SIG-M5 treated with dmso at 0.1 percent for 504 hours (cell line): ENCODE measurements at regions not wholly inside any gene's neighbourhood (a gene's known extent, or its start where the extent isn't known, plus 50 kb on each side); places are given as distances from the start of the nearest gene placed in this dataset.
"Not testable (repeated sequence)": the region's sequence is repeated elsewhere in the genome, so short reads cannot be mapped to it uniquely, and the experiment has no call there.

Source experiments
- DNase-seq: peaks from one replicate; lab custom pipeline; 2025; ENCODE audit not compliant: unreplicated experiment; lab: John Stamatoyannopoulos, UW

DNA sequence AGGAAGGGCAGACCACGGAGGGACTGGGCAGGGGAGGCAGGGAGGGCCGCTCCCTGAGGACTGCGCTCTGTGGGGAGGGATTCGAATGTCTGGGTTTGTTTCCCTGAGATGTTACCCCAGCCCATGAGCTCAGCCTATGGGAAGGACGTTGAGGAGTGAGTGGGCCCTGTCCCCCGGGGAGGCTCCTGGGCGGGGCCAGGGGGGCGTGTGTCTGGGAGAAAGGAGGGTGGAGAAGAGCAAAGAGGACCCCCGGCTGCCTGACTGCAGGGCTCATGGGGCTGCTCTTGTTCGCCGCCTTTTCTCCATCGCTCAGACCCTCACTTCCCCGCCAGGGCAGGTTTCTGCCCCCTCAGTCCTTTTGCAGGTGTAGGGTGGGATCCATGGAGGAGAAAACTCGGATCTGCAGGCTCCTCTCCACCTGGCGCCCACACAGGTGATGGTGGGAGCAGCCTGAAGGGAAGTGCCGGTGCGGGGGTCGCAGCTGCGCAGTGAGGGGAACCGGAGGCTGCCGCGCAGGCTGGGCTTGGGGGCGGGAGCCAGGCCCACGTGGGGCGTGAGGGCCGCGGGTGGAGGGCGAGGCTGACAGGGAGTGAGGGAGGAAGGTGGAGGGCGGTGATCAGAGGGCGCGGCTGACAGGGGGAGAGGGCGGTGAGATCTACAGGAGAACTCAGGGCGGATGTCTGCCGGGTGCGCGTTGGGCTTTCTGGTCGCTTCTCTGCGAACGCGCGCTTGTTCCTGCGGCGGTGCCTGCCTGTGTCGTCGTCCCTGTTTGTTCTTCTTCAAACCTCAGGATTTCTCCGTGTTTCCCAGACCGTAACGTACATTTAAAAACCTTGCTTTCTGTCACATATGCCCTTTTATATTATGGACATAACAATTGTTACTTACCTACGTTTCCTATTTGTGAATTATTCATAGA lies 198.2 kb upstream of the NPAP1 start:
- DNase-seq, result not testable (repeated sequence)

DNA sequence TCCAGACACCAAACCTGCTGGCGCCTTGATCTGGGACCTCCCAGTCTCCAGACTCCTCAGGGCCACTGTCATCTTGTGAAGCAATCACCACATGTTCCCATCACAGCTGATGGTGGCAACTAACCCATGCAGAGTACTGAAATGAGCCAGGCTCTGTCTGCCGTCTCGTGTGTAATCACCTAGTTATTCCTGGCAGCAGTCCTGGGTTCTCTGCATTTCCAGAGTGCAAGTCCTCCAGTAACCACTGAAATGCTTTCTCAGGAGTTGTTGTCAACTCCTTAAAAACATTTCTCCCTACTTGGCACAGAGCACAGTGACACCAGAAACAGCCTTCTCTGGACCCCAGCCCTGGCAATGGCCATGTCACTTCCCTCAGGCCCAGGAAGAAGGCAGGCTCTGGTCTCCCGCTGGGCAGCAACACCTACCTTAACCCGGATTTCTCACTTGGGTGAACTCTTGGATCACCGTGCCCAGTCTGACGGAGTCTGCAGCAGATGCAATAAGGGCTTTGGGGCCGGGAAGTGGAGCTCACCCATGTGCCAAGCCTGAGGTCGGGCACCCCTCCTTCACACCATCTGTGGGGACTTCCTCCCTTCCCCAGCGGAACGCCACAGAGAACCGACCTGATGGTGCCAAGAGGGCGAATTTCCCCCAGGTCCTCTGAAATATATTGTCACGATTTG lies 189.5 kb upstream of the NPAP1 start:
- not testable (repeated sequence) for DNase-seq

DNA sequence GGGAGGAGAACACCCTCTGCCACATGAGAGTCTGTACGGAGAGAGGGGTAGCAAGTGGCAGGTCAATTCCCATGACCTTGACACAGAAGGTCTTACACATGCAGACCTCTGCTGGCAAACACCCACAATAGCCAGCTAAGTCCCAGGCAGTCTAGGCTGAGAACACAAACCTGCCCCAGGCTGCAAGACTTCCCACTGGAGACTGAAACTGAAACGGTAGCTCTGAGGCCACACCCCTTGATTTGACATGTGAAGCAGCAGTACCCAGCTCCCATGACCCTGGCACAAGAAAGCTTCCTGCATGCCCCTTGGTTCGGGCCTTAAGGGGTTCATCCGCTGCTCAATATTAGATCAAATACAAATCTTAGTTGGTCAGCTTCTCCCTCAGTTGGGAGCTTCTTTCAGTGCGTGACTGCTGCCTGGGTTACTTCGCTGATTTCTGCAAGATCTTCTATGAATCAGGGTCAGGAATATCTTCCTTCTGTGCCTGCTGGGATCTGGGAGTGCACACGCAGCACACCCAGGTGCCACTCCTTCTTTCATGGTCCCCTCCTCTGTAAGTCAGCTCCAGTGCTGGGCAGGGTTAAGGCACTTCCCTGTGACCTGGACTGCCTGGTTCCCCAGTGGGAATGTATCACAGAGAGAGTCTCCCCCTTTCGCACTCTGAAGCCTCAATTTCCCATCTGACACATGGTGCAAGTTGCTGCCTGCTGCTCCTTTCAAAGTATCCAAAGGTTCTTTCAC lies 187.2 kb upstream of the NPAP1 start:
- not testable (repeated sequence) for DNase-seq

DNA sequence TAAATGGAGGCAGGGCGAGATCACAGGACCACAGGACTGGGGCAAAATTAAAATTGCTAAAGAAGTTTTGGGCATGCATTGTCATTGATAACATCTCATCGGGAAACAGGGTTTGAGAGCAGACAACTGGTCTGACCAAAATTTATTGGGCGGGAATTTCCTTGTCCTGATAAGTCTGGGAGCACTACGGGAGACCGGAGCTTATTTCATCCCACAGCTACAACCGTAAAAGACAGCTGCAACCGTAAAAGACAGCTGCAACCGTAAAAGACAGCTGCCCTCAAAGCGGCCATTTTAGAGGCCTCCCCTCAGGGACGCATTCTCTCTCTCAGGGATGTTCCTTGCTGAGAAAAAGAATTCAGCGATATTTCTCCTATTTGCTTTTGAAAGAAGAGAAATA lies 170.4 kb upstream of the NPAP1 start:
- DNase-seq, result not testable (repeated sequence)

DNA sequence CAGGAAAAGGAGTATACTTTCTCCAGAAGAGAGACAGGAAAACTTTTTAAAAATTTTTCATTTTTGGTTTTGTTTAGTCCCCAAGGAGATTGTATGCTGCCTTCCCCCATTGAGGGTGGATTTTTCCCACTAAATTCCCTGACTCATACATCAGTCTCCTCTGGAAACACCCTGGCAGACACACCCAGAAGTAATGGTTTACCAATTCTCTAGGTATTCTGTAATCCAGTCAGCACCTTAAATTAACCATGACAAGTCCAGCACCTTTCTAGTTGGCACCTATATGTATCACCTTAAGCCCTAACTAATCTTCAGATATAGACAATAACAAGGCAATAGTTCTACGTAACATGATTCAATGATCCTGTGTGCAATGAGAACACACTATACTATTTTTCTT lies 165.9 kb upstream of the NPAP1 start:
- not testable (repeated sequence) for DNase-seq

DNA sequence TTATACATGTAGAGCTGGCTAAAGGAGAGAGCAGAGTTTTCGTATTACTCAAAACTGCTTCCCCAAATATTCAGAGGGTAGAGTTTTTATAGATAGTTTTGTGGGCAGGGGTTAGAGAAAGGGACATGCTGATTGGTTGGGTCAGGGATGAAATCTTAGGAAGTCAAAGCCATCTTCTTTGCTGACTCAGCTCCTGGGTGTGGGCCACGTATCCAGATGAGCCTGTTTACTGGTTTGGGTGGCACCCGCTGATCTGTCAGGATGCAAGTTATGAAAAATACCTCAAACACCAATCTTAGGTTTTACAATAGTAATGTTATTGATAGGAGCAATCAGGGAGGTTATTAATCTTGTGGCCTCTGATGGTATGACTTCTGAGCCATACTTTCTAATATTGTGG lies 164.0 kb upstream of the NPAP1 start:
- not testable (repeated sequence) for DNase-seq

DNA sequence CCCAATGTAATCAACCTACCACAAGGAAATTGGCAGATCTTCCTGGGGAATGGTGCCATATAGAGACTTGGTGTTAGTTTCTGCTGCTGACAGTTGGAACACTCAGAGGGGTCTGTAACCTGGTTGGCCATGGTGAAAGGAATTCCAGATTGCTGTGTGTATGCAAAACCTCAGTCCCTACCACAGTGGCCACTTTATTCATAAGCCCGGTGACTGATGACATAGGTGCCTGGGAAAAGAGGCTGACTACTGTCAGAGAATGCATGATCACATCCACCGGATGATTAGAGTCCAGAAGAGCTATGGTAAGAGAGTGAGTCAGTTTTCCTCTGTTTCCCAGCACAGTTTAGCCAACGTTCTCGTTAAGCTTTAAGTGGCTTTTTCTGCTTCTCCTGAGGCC lies 156.8 kb upstream of the NPAP1 start:
- not testable (repeated sequence) for DNase-seq

DNA sequence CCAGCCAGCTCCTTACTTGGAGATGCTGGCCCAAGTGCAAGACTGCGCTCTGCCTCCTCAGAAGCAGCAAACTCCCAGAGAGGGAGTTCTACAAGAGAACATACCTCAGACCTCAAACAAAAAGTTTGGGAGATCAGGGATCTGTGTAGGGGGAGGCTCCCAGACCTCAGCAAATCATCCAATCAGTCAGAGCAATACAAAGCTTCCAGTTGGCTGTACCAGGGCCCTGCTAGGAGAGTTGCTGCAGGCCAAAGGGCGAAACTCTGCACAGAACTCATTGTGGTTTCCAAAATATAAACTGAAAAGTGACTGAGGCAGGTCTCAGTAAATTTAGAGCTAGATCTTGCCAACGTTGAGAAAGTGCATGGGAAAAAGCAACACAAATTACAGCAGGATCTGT lies 144.3 kb upstream of the NPAP1 start:
- not testable (repeated sequence) for DNase-seq

DNA sequence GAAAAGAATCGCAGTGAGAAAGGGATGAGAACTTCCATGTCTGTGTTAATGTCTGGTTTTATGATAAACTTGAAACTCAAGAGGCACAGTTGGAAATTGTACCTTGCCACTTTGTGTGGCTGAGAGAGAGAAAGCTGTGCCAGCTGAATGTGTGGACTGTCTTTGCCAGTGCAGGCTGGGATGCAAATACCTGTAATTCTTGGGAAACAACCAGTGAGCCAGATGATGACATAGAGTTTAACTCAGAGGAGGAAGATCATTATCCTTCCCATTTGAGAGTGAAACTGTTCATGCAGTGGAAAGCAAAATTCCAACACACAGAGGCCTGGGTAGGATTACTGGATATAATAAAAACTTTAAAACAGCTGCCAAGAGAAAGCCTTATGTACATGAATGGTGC lies 141.5 kb upstream of the NPAP1 start:
- not testable (repeated sequence) for DNase-seq

DNA sequence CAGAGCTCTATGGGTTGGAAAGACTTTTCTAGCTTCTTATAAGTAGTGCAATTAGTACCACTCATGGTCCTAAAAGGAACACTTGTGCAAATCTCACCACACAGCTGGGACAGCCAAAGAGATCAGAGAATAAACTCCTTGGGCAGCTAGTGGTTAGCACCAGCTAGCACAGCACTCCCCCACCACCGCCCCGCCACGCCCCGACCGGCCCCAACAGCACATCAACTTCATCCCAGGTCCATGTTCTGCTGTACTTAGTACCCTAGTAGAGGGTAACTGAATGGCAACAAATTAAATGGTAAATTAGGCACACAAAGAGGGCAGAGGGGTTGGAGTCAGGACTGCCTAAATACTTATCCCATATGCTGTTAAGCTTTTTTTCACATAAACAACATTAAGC lies 118.3 kb upstream of the NPAP1 start:
- not testable (repeated sequence) for DNase-seq

DNA sequence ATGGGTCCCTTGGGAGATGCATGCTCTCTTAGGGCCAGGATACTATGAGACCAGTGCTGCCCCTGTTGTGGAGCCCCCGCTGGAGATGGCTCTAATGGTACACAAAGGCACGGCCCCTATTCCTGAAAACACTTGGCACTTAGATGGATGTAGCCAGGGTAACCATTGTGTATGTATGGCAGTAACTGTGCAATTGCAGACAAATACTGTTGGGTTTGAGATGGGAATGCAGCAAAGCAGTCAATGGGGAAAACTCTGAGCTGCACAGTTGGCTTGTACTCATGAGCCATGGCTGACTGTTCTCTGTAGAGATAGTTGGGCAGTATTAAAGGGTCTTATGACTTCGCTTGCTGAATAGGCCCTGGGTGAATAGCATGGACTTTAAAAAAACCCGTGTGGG lies 67.9 kb upstream of the NPAP1 start:
- DNase-seq, result no peak

DNA sequence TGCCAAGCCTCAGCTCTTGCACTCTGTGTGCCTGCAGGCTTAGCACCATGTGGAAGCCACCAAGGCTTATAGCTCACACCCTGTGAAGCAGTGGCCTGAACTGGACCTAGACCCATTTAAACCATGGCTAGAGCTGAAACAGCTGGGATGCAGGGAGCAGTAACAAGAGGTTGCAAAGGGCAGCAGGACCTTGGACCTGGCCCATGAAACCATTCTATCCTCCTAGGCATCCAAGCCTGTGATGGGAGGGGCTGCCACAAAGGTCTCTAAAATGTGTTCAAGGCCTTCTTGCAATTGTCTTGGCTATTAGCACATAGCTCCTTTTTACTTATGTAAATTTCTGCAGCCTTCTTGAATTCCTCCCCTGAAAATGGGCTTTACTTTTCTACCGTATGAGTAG lies 57.9 kb upstream of the NPAP1 start:
- DNase-seq, result no peak

DNA sequence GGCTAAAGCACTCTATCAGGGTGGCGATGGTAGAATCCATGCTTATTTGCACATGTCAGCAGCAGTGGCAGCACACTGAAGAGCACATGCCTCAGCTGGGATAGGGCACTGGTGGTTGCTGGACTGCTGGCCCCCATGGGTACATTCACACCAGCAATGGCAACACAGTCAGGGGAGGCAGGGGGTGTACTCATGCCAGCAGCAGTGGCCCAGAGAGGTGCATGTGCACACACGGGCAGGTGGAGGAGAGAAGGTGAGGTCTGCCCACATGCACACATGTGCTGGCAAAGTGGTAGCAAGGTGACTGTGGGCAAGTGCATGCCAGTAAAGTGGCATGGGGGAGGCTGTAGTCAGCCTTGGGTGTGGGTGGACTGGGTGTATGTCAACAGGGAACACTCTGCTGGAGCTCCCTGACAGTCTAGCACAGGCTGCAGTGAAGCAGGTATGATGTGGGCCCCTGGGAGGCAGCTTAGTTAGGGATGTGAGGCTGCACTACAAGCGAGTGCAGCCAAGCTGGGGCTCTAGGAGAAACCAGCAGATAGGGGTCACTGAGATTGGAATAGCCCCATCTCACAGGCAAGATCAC lies 53.9 kb upstream of the NPAP1 start:
- no peak for DNase-seq
